EH (cell line): ENCODE measurements at regions not wholly inside any gene's neighbourhood (a gene's known extent, or its start where the extent isn't known, plus 50 kb on each side); places are given as distances from the start of the nearest gene placed in this dataset.

Experiments
- DNase-seq: peaks from one replicate; pipeline ENCODE4 v3.0.0-alpha.2; 2015; ENCODE audit warnings: low read depth

DNA sequence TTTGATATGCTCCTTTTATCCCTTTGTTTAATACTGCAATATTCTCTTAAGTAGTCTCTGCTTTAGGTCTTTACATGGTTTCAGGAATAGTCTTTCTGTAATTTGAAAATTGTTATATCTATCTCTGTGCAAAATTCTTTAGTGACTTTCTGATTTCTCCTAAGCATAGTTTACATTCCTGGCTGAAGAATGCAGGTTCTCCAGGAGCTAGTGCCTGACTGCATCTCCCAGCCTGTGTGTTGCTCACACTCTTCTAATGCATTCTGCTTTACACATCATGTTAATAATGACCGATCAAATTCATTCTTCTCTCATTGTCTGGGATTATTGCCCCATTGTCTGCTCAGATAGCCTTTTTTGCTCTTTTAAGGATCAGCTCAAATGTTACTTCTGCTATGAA is 1349.2 kb downstream of the DSC3 start:
- DNase-seq, result no peak

- DNase-seq, result no peak
Measured at GRCh38 chr18:29681578-29681977, 1361.0 kb downstream of the DSC3 start.

DNA sequence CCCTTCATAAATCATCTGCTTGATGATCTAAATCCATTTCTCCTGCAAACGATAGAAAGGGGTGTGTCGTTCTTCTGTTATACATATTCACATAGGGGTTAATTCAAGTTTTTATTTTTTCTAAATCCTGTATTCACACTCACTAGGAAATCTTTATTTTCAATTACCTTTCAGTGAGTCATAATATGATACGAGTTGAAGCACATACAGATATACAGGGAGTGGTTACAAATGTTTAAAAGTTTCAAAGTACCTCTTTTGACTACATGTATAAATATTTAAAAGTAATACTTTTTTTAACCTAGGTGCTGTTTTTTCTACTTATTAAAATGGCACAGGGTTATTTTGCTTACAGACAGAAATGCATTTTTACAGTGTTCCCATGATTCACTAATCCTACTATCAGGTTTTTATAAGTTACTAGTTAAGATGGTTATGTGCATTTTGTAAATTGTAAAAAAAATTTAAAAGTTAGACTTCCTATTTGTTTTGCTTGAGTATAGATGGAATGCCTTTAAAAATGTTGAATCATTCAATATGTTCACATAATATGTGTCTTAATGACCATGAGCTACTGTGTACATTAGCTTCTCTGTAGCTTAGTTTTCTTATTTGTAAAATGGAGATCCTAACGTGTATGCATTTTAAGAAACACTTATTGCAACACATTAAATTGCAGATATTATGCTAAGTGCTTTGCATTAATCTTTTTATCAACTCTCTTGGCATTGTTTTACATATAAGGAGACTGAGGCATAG is 1378.1 kb downstream of the DSC3 start:
- DNase-seq, result no peak

- no peak for DNase-seq
Measured at GRCh38 chr18:29661924-29662323, 1380.6 kb downstream of the DSC3 start.

- DNase-seq, result no peak
Measured at GRCh38 chr18:29660777-29661176, 1381.8 kb downstream of the DSC3 start.

DNA sequence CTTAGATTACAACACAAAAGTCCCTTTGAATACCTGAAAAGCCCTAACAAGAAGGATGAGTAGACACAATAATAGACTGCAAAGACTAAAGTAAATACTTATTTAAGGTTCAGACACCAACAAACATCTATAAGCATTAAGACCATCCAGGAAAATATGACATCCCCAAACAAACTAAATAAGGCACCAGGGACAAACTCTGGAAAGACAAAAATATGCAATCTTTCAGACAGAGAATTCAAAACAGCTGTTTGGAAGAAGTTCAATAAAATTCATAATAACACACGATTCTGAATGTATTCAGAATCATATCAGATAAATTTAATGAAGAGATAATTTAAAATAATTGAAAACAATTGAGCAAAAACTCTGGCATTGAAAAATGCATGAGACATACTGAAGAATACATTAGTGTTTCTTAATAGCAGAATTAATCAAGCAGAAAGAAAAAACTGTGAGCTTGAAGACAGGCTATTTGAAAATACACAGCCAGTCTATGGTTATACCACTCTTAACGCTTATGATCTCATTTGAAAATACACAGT is 1388.8 kb downstream of the DSC3 start:
- DNase-seq, result no peak

DNA sequence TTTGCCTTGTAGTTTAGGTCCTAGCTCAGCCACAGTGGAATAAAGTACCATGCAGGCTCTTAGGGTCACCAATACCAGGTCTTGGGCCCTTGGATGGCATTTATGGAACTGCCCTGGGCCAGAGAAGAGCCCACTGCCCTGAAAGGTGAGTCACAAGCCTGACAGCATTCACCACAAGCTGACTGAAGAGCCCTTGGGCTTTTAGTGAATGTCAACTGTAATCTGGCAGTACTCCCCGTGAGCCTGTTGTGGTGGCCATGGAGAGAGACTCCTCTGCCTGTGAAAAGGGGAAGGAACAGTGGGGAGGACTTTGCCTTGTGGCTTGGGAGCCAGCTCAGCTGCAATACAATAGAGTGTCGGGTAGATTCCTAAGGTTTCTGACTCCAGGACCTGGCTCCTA is 1389.7 kb downstream of the DSC3 start:
- peak; percentile 21 for DNase-seq

GRCh38 chr18:29651122-29651680 is 1391.3 kb downstream of the DSC3 start:
- DNase-seq, result peak; percentile 66

DNA sequence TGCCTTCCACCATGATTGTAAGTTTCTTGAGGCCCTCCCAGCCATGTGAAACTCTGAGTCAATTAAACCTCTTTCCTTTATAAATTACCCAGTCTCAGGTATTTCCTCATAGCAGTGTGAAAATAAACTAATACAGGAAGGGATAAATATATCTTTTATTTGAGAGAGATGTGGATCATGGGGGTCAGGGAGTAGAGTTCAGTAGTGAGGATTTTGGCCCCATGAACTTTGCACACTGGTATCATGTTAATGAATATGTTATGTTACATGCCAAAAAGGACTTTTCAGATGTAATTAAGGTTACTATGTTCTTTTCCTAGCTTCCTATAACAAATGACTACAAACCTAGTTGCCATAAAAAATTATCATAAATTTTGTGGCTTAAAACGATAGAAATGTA is 1393.7 kb downstream of the DSC3 start:
- DNase-seq, result no peak

DNA sequence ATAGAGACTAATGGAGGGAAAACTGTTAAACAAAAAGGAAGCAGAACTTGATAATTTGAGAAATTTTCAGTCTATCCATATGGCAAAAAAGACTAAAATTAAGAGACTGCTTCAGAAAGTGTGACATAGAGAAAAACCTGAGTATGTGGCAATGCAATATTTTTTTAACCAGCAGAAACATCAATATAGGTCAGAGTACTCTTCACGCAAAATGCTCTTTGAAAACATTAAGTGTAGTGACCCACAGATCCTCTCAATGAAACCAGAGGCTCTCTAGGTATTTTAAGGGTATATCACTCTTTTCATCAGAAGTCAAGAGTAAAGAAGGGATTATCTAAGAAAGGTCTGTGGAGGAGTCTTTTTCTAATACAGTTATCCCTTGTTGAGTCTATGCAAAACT is 1394.8 kb downstream of the DSC3 start:
- DNase-seq, result no peak

DNA sequence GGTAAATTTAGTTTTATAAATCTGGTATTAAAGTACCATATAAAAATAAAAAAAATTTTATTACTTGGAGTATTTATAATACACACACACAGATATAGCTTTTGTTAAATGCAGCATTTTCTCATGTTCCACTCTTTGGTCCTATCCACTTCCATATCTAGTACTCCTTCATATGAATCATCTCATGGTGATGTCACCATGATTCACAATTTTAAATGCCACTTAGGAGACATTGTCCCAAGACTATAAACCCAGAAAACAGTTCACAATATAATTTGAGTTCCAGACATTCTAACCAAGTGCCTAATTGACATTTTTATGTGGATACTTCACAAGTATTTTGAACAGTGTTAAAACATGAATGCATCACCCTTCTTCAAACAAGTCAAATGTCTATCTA is 1398.3 kb downstream of the DSC3 start:
- peak; percentile 89 for DNase-seq

DNA sequence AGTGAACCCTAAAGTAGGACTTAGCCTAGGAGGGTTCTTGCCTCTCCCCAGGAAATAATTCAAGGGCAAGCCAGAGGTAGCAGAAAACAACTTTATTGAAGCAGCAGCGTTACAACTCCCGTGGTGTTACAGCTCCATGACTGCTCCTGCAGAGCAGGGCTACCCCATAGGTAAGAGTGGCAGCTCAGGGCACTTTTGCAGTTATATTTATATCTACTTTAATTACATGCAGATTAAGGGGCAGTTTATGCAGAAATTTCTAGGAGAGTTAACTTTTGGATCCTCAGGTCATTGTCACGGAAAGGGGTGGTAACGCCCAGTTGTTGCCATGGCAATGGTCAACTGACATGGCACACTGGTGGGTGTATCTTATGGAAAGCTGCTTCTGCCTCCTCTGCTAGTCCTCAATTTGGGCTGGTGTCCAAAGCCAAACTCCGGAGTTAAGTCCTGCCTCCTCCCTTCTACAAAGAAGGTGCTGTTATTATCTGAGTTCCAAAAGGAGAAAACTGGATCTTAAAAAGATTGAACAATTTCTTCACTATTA is 1413.0 kb downstream of the DSC3 start:
- no peak for DNase-seq

DNA sequence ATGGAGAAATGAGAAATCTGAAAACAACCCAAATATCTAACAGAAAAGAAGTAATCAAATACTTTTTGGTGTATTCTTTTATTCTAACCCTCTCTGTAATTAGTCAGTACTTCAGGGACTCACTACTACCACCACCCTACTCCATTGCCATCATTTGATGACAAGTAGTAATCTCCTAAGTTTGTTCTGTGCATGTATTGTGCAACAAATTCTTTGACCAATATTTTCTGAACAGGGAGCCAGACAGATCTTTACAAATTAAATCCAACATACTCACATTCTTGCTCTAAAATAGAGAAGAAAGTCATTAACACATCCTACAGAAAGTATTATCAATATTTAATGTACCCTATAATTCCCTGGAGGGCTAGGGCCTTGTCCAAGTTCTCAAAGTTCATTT is 1416.4 kb downstream of the DSC3 start:
- no peak for DNase-seq

DNA sequence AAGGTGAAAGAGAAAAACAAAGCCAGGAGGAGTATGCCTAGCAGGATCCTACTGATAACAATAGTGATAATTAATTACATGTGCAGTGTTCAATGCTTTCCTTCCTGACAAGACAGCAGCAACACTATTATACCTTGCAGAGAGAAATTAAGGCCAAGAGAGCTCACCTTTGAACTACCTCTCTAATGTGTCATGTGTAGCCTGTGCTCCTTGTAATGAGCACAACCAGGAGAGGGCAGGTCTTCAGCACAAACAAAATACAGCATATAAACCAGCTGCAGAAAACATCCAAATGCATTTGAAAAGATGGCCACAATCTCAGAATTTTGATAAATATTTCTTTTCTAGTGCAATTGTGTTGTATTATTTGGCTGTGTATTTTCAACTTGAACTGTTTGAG is 1425.7 kb downstream of the DSC3 start:
- DNase-seq, result no peak

DNA sequence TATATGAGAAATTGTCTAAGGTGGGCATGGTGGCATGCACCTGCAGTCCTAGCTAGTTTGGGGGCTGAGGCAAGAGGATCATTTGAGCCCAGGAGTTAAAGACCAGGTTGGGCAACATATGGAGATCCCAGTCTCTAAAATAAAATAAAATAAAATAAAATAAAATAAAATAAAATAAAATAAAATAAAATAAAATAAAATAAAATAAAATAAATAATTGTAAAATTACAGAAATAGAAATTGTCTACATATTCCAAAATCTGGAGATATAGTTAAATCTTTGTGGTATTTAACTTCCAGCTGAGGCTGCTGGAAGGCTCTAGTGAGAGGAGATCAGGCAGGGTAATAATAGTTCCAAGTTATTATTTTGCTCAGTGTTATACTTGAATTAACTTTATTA is 1432.1 kb upstream of the CDH2 start:
- DNase-seq, result no peak

DNA sequence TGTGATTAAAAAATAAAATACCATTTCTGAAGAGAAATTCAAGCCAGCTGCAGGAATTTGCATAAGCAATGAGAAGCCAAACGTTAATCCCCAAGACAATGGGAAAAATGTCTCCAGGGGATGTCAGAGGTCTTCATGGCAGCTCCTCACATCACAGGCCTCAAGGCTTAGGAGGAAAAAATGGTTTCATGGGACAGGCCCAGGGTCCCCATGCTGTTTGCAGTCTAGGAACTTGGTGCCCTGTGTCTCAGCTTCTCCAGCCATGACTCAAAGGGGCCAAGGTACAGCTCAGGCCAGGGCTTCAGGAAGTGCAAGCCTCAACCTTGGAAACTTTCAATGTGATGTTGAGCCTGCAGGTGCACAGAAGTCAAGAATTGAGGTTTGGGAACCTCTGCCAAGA is 1428.4 kb upstream of the CDH2 start:
- no peak for DNase-seq

DNA sequence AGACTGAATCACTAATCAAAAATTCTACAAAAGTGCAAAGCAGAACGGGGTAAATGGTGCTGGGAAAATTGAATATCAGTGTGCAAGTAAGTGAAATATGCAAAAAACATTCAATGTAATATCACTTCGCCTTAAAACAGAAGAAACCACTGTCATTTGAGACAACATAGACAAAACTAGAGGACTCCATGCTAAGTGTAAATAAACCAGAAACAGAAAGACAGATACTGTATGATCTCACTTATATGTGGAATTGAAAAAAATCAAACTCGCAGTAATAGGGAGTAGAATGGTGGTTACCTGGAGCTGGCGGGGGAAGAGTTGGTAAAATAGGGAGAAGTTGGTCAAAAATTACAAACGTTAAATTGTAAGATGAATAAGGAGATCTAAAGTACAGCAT is 1420.0 kb upstream of the CDH2 start:
- no peak for DNase-seq

GRCh38 chr18:29594493-29594892 is 1417.6 kb upstream of the CDH2 start:
- DNase-seq, result no peak

DNA sequence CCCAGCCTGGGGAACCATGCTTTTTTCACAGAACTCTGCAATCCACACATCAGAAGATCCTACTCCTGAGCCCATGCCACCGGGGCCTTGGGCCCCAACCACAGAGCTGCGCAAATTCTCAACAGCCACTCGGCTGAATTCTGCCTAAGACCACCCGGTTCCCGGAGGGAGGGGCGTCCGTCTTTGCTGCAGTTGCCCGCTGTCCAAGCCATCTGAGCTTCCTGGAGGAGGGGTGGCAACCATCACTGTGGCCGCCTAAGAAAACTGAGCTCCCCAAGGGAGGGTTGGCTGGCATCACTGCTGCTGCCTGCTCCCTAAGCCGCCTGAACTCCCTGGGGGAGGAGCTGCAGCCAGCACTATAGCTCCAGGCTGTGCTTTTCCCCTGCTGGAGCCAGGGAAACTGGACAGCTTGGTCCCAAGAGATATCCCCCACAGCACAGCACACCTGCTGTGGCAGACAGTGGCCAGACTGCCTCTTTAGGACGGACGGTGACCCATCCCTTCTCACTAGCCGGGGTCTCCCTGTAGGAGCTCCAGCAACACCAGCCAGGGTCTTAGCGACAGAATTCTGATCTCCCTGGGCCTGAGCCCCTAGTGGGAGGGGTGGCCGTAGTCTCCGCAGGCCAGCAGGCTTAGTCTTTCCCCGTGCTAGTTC is 1411.6 kb upstream of the CDH2 start:
- no peak for DNase-seq

GRCh38 chr18:29586210-29586609 is 1409.3 kb upstream of the CDH2 start:
- DNase-seq, result no peak

DNA sequence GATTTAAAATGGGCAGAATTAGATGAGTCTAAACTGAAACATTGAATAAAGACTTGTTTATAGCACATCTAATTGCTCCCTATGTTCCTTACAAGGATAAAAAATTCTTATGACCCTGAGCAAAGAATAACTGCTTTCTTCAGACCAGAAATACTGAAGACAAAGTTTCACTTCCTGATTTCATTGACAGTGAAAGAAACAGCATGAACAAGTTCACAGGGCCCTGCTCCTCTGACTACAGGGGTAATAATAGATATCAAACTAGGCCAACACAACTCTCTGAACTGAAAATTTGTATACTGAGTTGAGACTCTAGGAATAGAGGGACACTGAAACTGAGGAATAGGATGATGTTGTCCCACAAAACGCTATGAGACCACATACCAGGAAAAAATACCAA is 1383.3 kb upstream of the CDH2 start:
- DNase-seq, result no peak

DNA sequence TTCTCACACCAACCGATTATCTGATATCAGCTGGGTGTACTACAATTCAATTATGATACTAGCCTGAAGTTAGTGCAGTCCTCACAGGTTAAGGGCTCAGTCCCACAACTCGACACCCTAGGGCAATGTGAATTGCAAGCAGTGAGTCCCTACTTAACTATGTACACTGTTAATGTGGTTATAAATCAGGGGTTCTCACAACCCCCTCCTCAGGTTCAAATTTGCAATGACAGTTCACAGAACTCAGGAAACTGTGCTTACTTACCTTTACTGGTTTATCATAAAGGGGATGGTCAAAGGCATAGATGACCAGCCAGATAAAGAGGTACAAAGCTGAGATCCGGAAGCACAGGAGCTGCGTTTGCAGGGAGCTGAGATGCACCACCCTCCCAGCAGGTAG is 1379.1 kb upstream of the CDH2 start:
- DNase-seq, result no peak

GRCh38 chr18:29549759-29550158 is 1372.8 kb upstream of the CDH2 start:
- no peak for DNase-seq
